ENCODE measurements at regions not wholly inside any gene's neighbourhood (a gene's known extent, or its start where the extent isn't known, plus 50 kb on each side); places are given as distances from the start of the nearest gene placed in this dataset.
"Not testable (repeated sequence)": the region's sequence is repeated elsewhere in the genome, so short reads cannot be mapped to it uniquely, and the experiment has no call there.

- H3K4me3 ChIP-seq (ENCODE audit: low read length) = no peak overlapping the region
- H3K9me3 ChIP-seq (ENCODE audit: control insufficient read depth, insufficient read depth, low read length) = no peaks in the 10 kb centered on the region
- H3K27me3 ChIP-seq (ENCODE audit: control insufficient read depth, insufficient read depth, low read length) = no peaks in the 10 kb centered on the region
- H3K9me3 Mint-ChIP-seq = peaks cover 3 to 8% of the 10 kb centered on the region in 2 donors
- H3K4me1 ChIP-seq (ENCODE audit: control insufficient read depth, insufficient read depth, low read length) = no peaks in the 10 kb centered on the region
- peaks cover 6% of the 10 kb centered on the region for H3K36me3 Mint-ChIP-seq
- H3K36me3 ChIP-seq (ENCODE audit: control insufficient read depth, insufficient read depth, low read length) = no peaks in the 10 kb centered on the region
- ATAC-seq (no peak), DNase-seq (no peak)
- no peak for TF ChIP-seq CTCF (IDR thresholded peaks at IDR 0.05)
- intact Hi-C loops (cut with micrococcal nuclease) = no loop called here
- H3K27me3 Mint-ChIP-seq (ENCODE audit: low read depth in 2 of 2) = no peaks in the 10 kb centered on the region
- H3K27ac Mint-ChIP-seq = no peak overlapping the region
- no peak overlapping the region for H3K27ac ChIP-seq (ENCODE audit: low read length)
- no peaks in the 10 kb centered on the region for H3K4me1 Mint-ChIP-seq
- H3K4me3 Mint-ChIP-seq = no peak overlapping the region
Observed at GRCh38 chr2:149765636-149766035, 178.1 kb upstream of the MMADHC start.

- intact Hi-C loops (cut with micrococcal nuclease) = no loop called here
- ATAC-seq = no peak
- WGBS (ENCODE audit: insufficient coverage) = 100% methylated on average over 1 of the region's 2 CpGs
Observed at GRCh38 chr2:149765003-149765402, 177.4 kb upstream of the MMADHC start.

GRCh38 chr2:149763358-149763757 is 175.8 kb upstream of the MMADHC start:
- intact Hi-C loops (cut with micrococcal nuclease) = no loop called here
- H3K4me1 ChIP-seq (ENCODE audit: control insufficient read depth, insufficient read depth, low read length) = no peaks in the 10 kb centered on the region
- Mint-ChIP-seq H3K4me1 (no peaks in the 10 kb centered on the region), H3K27ac (no peak overlapping the region), H3K36me3 (peaks cover 6% of the 10 kb centered on the region), H3K4me3 (no peak overlapping the region), H3K27me3 (ENCODE audit: low read depth in 2 of 2) (no peaks in the 10 kb centered on the region), H3K9me3 (peaks cover 6 to 11% of the 10 kb centered on the region in 2 donors)
- ATAC-seq (no peak), DNase-seq (no peak)
- no peaks in the 10 kb centered on the region for H3K27me3 ChIP-seq (ENCODE audit: control insufficient read depth, insufficient read depth, low read length)
- no peaks in the 10 kb centered on the region for H3K9me3 ChIP-seq (ENCODE audit: control insufficient read depth, insufficient read depth, low read length)
- 91% methylated on average over 6 of the region's 6 CpGs for WGBS (ENCODE audit: insufficient coverage)
- no peaks in the 10 kb centered on the region for H3K36me3 ChIP-seq (ENCODE audit: control insufficient read depth, insufficient read depth, low read length)
- no peak overlapping the region for H3K27ac ChIP-seq (ENCODE audit: low read length)
- H3K4me3 ChIP-seq (ENCODE audit: low read length) = no peak overlapping the region
- no peak for TF ChIP-seq CTCF (IDR thresholded peaks at IDR 0.05)

More at GRCh38 chr2:149765003-149765402, 177.4 kb upstream of the MMADHC start:
- Mint-ChIP-seq H3K27ac (no peak overlapping the region), H3K27me3 (ENCODE audit: low read depth in 2 of 2) (no peaks in the 10 kb centered on the region), H3K4me1 (no peaks in the 10 kb centered on the region), H3K9me3 (peaks cover 3 to 9% of the 10 kb centered on the region in 2 donors), H3K4me3 (no peak overlapping the region), H3K36me3 (peaks cover 6% of the 10 kb centered on the region)
- no peak overlapping the region for H3K4me3 ChIP-seq (ENCODE audit: low read length)
- no peak for TF ChIP-seq CTCF (IDR thresholded peaks at IDR 0.05)
- H3K27ac ChIP-seq (ENCODE audit: low read length) = no peak overlapping the region
- H3K4me1 ChIP-seq (ENCODE audit: control insufficient read depth, insufficient read depth, low read length) = no peaks in the 10 kb centered on the region
- H3K27me3 ChIP-seq (ENCODE audit: control insufficient read depth, insufficient read depth, low read length) = no peaks in the 10 kb centered on the region
- no peaks in the 10 kb centered on the region for H3K36me3 ChIP-seq (ENCODE audit: control insufficient read depth, insufficient read depth, low read length)
- H3K9me3 ChIP-seq (ENCODE audit: control insufficient read depth, insufficient read depth, low read length) = no peaks in the 10 kb centered on the region
- no peak for DNase-seq

- no peak overlapping the region for H3K27ac ChIP-seq (ENCODE audit: low read length)
- WGBS (ENCODE audit: insufficient coverage) = 83% methylated on average over 2 of the region's 2 CpGs
Observed at GRCh38 chr2:149761611-149762010, 174.0 kb upstream of the MMADHC start.

GRCh38 chr2:149759382-149759781 is 171.8 kb upstream of the MMADHC start:
- DNase-seq; H3K27me3 ChIP-seq (ENCODE audit: control insufficient read depth, insufficient read depth, low read length); H3K4me3 Mint-ChIP-seq; intact Hi-C loops (cut with micrococcal nuclease); H3K36me3 Mint-ChIP-seq; H3K4me3 ChIP-seq (ENCODE audit: low read length); H3K27ac ChIP-seq (ENCODE audit: low read length); ATAC-seq; H3K27me3 Mint-ChIP-seq (ENCODE audit: low read depth in 2 of 2); H3K36me3 ChIP-seq (ENCODE audit: control insufficient read depth, insufficient read depth, low read length); H3K4me1 Mint-ChIP-seq; H3K27ac Mint-ChIP-seq; H3K4me1 ChIP-seq (ENCODE audit: control insufficient read depth, insufficient read depth, low read length); H3K9me3 ChIP-seq (ENCODE audit: control insufficient read depth, insufficient read depth, low read length): not testable (repeated sequence)
- WGBS (ENCODE audit: insufficient coverage) = 100% methylated on average over 1 of the region's 2 CpGs
- H3K9me3 Mint-ChIP-seq = peaks cover 10 to 11% of the 10 kb centered on the region in 2 donors

More at GRCh38 chr2:149761611-149762010, 174.0 kb upstream of the MMADHC start:
- ATAC-seq (no peak), DNase-seq (no peak)
- Mint-ChIP-seq H3K9me3 (peaks cover 7 to 9% of the 10 kb centered on the region in 2 donors), H3K27me3 (ENCODE audit: low read depth in 2 of 2) (no peaks in the 10 kb centered on the region), H3K4me1 (no peaks in the 10 kb centered on the region), H3K36me3 (peaks cover 6% of the 10 kb centered on the region), H3K27ac (no peak overlapping the region), H3K4me3 (no peak overlapping the region)
- intact Hi-C loops (cut with micrococcal nuclease) = no loop called here
- no peaks in the 10 kb centered on the region for H3K4me1 ChIP-seq (ENCODE audit: control insufficient read depth, insufficient read depth, low read length)
- no peaks in the 10 kb centered on the region for H3K9me3 ChIP-seq (ENCODE audit: control insufficient read depth, insufficient read depth, low read length)
- TF ChIP-seq CTCF (IDR thresholded peaks at IDR 0.05) = no peak
- no peak overlapping the region for H3K4me3 ChIP-seq (ENCODE audit: low read length)
- no peaks in the 10 kb centered on the region for H3K36me3 ChIP-seq (ENCODE audit: control insufficient read depth, insufficient read depth, low read length)
- no peaks in the 10 kb centered on the region for H3K27me3 ChIP-seq (ENCODE audit: control insufficient read depth, insufficient read depth, low read length)

GRCh38 chr2:149754722-149755121 is 167.1 kb upstream of the MMADHC start:
- H3K27ac Mint-ChIP-seq; DNase-seq; H3K36me3 Mint-ChIP-seq; H3K4me1 Mint-ChIP-seq; H3K27ac ChIP-seq (ENCODE audit: low read length); H3K27me3 Mint-ChIP-seq (ENCODE audit: low read depth in 2 of 2); ATAC-seq; intact Hi-C loops (cut with micrococcal nuclease); H3K27me3 ChIP-seq (ENCODE audit: control insufficient read depth, insufficient read depth, low read length); H3K36me3 ChIP-seq (ENCODE audit: control insufficient read depth, insufficient read depth, low read length); H3K9me3 ChIP-seq (ENCODE audit: control insufficient read depth, insufficient read depth, low read length); H3K4me3 ChIP-seq (ENCODE audit: low read length); H3K4me3 Mint-ChIP-seq; H3K4me1 ChIP-seq (ENCODE audit: control insufficient read depth, insufficient read depth, low read length): not testable (repeated sequence)
- WGBS (ENCODE audit: insufficient coverage) = 100% methylated on average over 1 of the region's 1 CpG
- H3K9me3 Mint-ChIP-seq = peaks cover 6 to 12% of the 10 kb centered on the region in 2 donors
